Motor neuron (in vitro differentiated cells): ENCODE measurements at regions not wholly inside any gene's neighbourhood (a gene's known extent, or its start where the extent isn't known, plus 50 kb on each side); places are given as distances from the start of the nearest gene placed in this dataset.
A peak's percentile ranks its signal among the peaks of the same experiment; 100 is the strongest.
"Not testable (repeated sequence)": the region's sequence is repeated elsewhere in the genome, so short reads cannot be mapped to it uniquely, and the experiment has no call there.

Experiments
- ATAC-seq, 8 experiments: fragments of 200-7000 bp; cut with Tn5 transposase; replicated peaks in 6 of 8; 2 replicates each; pipeline ENCODE4 v1.8.0; 2021; ENCODE audit warnings: mild to moderate bottlenecking in 8 of 8, moderate library complexity in 8 of 8
- H3K27ac ChIP-seq, 2 donors: fragments of 250-450 bp; sonication (Bioruptor Pico); 2 replicates each; pipeline ENCODE4 v1.9.0; 2021; ENCODE audit warnings: antibody characterized with exemption in 2 of 2, mild to moderate bottlenecking in 2 of 2, moderate library complexity in 1 of 2
- H3K4me1 ChIP-seq, 2 donors: fragments of 250-450 bp; sonication (Bioruptor Pico); replicated peaks in 1 of 2; 2 replicates each; pipeline ENCODE4 v1.6.1; 2021; ENCODE audit warnings: antibody characterized with exemption in 2 of 2, mild to moderate bottlenecking in 2 of 2, moderate library complexity in 1 of 2
- H3K4me3 ChIP-seq, 5 donors: fragments of 250-450 bp; sonication (Bioruptor Pico); 2 replicates each; pipeline ENCODE4 v1.9.0; 2021; ENCODE audit warnings: antibody characterized with exemption in 5 of 5, mild to moderate bottlenecking in 5 of 5, moderate library complexity in 4 of 5
- WGBS, 10 experiments: fragments of 450-650 bp; shearing (Covaris generic); methylation state at CpG; one replicate each; pipeline ENCODE4 v1.0.0; 2022; 5-methylcytosine and 5-hydroxymethylcytosine counted together
- in situ Hi-C, 9 experiments: fragments of 400-800 bp; cut with MboI; loops; one replicate each; pipeline ENCODE4 v1.15.0; 2021; ENCODE audit warnings: low sequenced_read_pairs in 9 of 9, low pct_unique_long_range_greater_than_20kb in 2 of 9; ENCODE audit not compliant: unreplicated experiment in 9 of 9

- WGBS, 10 experiments = no CpG with 5 or more reads among the region's 18 CpGs
- H3K4me3 ChIP-seq, H3K27ac ChIP-seq, in situ Hi-C loops, H3K4me1 ChIP-seq, ATAC-seq: not testable (repeated sequence)
Observed at GRCh38 chr4:160574272-160574671, 1471.4 kb downstream of the RAPGEF2 start.

DNA sequence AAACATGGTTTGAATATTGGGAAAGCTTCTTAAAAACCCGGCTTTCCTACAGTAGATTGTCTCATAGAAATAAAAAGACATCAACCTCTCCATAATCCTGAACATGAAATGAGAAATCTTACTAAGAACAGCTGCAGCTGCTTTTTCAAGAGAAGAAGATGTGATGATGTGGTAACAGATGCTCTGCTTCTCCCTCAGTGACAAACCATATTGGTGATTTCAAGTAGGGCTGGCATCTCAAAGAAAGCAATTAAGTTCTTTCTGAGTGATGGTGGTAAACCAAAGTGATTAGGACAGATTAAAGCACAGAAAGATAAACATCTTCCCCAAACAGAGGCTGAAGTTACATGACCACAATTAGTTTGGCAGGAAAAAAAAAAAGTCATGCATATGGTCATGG, 1477.7 kb downstream of the RAPGEF2 start:
- 0 to 100% (median 60%) methylated on average over 1 of the region's 1 CpG; no CpG with 5 or more reads in 3 of the 10 experiments for WGBS, 10 experiments
- H3K27ac ChIP-seq = no peak overlapping the region
- H3K4me3 ChIP-seq = no peak overlapping the region
- no peaks in the 10 kb centered on the region for H3K4me1 ChIP-seq
- no peak for ATAC-seq
- in situ Hi-C loops = no loop called here

DNA sequence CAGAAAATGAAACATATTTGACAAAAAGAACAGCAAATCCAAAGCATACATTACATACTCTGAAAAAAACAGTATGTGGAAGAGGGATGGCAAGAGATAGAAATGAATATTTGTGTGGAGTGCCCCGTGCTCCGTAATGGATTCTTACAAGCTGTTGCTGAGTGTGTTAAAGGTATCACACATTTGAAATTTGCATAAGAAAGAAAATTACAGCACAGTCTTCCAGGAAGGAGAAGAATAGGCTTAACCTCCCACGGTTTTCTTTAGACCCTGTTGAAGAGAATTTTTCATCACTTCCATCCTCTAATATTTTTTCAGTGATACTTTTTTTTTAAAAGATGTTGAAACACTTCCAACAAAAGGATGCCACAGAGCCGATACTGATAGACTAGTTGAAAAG, 1489.4 kb downstream of the RAPGEF2 start:
- Histone ChIP-seq H3K4me3 (no peak overlapping the region), H3K4me1 (peaks cover 8 to 15% of the 10 kb centered on the region in 2 donors), H3K27ac (no peak overlapping the region)
- no peak for ATAC-seq
- in situ Hi-C loops = no loop called here
- WGBS, 10 experiments = 0 to 36% (median 6%) methylated on average over 2 to 4 of the region's 4 CpGs

GRCh38 chr4:160595646-160596045, 1492.8 kb downstream of the RAPGEF2 start:
- no peak for ATAC-seq
- in situ Hi-C loops = no loop called here
- WGBS, 10 experiments = 11 to 91% (median 63%) methylated on average over 1 to 5 of the region's 5 CpGs
- H3K4me1 ChIP-seq = peaks cover 8 to 15% of the 10 kb centered on the region in 2 donors
- no peak overlapping the region for H3K27ac ChIP-seq
- H3K4me3 ChIP-seq = no peak overlapping the region

DNA sequence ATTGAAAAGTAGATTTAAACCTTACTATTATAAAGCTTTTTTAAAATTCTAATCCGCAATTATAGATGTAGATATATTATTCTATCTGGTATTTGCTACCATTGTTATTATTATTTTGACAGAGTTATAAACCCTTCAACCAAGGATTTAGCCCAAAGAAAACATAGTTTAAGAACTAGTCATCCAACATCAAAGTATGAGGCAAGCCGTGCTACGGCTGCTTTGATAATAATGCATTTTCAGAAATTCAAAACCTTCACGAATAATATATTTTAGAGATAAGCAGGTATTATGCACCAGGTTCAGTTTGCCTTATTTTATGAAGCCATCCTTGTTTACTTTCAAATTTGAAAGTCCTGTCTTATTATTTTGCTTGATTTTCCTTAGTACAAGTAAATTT, 1501.7 kb downstream of the RAPGEF2 start:
- WGBS, 10 experiments = 48 to 100% (median 86%) methylated on average over 1 to 4 of the region's 4 CpGs
- Histone ChIP-seq H3K4me3 (no peak overlapping the region), H3K27ac (no peak overlapping the region), H3K4me1 (no peaks in the 10 kb centered on the region)
- no peak for ATAC-seq
- in situ Hi-C loops = no loop called here

- in situ Hi-C loops = no loop called here
- 10 to 100% (median 82%) methylated on average over 1 to 3 of the region's 3 CpGs; no CpG with 5 or more reads in 1 of the 10 experiments for WGBS, 10 experiments
- Histone ChIP-seq H3K27ac (no peak overlapping the region), H3K4me1 (no peaks in the 10 kb centered on the region), H3K4me3 (no peak overlapping the region)
- no peak for ATAC-seq
Observed at GRCh38 chr4:160611181-160611580, 1508.3 kb downstream of the RAPGEF2 start.

DNA sequence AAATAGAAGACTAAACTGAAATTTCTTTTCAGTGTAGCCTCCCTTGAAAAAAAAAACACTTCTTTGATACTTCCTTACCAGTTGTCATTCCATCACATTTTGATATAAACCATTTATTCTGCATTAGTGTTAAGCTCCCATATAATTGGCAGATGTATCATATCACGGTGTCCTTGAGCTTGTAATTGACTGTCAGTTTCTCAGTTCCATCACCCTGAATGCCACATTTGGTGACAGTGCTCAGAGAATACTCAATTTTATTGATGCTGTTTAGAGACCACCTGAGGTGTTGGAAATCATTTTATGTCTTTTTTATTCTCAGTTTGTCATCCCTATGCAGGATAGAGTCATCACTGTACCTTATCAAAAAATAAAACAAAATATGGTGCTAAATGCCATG, 1528.2 kb downstream of the RAPGEF2 start:
- H3K27ac ChIP-seq = no peak overlapping the region
- no peak for ATAC-seq
- H3K4me3 ChIP-seq = no peak overlapping the region
- no peaks in the 10 kb centered on the region for H3K4me1 ChIP-seq
- WGBS, 10 experiments = 0 to 100% (median 45%) methylated on average over 1 of the region's 1 CpG; no CpG with 5 or more reads in 4 of the 10 experiments
- in situ Hi-C loops = no loop called here

DNA sequence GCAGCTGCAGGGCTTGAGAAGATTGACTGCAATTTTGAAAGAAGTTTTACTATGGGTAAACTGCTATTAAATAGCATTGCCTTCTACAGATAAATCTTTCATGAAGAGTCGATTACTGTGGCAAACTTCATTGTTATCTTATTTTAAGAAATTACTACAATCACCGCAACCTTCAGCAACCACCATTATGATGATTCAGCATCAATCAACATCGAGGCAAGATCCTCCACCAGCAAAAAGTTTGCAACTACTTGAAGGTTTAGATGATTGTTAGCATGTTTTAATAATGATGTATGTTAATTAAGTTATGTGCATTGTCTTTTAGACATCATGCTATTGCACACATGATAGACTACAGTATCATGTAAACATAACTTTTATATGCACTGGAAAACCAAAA, 1511.0 kb downstream of the FSTL5 start:
- Histone ChIP-seq H3K4me3 (no peak overlapping the region), H3K4me1 (no peaks in the 10 kb centered on the region), H3K27ac (no peak overlapping the region)
- no peak for ATAC-seq
- 11 to 92% (median 62%) methylated on average over 2 to 3 of the region's 3 CpGs; no CpG with 5 or more reads in 2 of the 10 experiments for WGBS, 10 experiments
- in situ Hi-C loops = no loop called here

DNA sequence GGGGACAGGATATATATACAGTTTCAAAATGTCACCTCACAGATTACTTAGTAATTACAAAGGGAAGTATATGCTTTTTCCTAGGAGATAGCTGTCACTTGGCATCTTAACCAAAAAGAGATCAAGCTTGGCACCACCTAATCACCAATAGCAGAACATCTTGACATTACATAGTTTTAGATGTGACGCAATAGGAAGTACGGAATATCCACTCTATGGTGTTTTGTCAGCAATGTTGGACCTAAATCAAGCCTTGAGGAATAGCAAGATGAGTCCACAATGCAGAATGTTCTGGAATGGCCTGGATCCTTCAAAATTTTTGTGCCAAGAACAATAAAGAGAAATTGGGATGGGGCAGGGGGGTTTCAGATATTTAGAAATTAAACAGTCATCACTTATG, 1488.2 kb downstream of the FSTL5 start:
- no peak for ATAC-seq
- H3K4me3 ChIP-seq = no peak overlapping the region
- in situ Hi-C loops = no loop called here
- no peaks in the 10 kb centered on the region for H3K4me1 ChIP-seq
- WGBS, 10 experiments = 17 to 100% (median 100%) methylated on average over 1 to 2 of the region's 2 CpGs; no CpG with 5 or more reads in 5 of the 10 experiments
- no peak overlapping the region for H3K27ac ChIP-seq

GRCh38 chr4:160685729-160686128, 1478.1 kb downstream of the FSTL5 start:
- Histone ChIP-seq H3K4me1 (no peaks in the 10 kb centered on the region), H3K4me3 (no peak overlapping the region), H3K27ac (no peak overlapping the region)
- in situ Hi-C loops = no loop called here
- ATAC-seq = no peak

DNA sequence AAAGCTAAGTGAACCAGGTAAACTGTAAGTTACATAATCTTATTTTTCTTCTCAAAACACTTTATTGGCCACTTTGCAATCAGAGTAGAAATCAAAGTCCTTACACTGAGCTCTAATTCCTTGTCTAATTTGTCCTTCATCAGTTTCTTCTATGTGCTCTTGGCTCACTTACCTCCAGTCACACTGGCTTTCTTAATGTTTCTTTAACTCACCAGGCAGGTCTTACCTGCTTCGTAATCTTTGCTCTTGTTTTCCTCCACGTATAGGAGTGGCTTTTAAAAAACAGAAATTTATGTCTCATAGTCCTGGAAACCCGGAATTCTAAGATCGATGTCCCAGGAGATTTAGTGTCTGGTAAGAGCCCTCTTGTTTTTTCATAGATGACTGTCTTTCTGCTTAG, 1462.1 kb downstream of the FSTL5 start:
- H3K27ac ChIP-seq = no peak overlapping the region
- H3K4me3 ChIP-seq = no peak overlapping the region
- WGBS, 10 experiments = 0 to 94% (median 69%) methylated on average over 1 to 4 of the region's 4 CpGs
- in situ Hi-C loops = no loop called here
- no peaks in the 10 kb centered on the region for H3K4me1 ChIP-seq
- ATAC-seq = no peak

DNA sequence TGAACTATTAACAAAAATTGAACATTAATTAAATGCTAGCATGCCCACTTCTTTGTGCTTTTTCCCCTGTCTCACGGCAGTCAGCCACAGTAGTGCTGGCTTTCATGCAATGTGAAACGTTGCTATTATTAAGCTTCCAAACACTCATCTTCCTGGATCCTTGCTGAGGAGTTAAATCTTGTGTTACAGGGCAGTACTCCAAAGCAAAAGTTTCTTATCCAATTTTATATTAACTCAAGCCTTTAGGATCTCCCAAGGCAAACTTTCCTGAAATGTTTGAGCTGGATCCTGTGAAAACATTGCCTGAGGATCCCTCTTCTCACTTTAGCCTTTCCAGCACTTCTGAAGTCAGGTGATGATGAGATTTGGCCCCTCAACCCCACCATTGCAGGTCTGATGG, 1454.8 kb downstream of the FSTL5 start:
- Histone ChIP-seq H3K27ac (no peak overlapping the region), H3K4me3 (no peak overlapping the region), H3K4me1 (no peaks in the 10 kb centered on the region)
- 0 to 100% (median 85%) methylated on average over 1 to 2 of the region's 2 CpGs; no CpG with 5 or more reads in 4 of the 10 experiments for WGBS, 10 experiments
- in situ Hi-C loops = no loop called here
- ATAC-seq = no peak

GRCh38 chr4:160709546-160709945, 1454.3 kb downstream of the FSTL5 start:
- H3K27ac ChIP-seq = no peak overlapping the region
- H3K4me1 ChIP-seq = no peaks in the 10 kb centered on the region
- 83 to 100% (median 100%) methylated on average over 1 of the region's 1 CpG; no CpG with 5 or more reads in 5 of the 10 experiments for WGBS, 10 experiments
- H3K4me3 ChIP-seq = no peak overlapping the region
- in situ Hi-C loops = no loop called here
- ATAC-seq = no peak

GRCh38 chr4:160716551-160716950, 1447.2 kb downstream of the FSTL5 start:
- ATAC-seq = peak in 1 of 8 experiments; percentile 61
- WGBS, 10 experiments = 0 to 100% (median 79%) methylated on average over 1 to 2 of the region's 2 CpGs
- Histone ChIP-seq H3K4me1 (no peaks in the 10 kb centered on the region), H3K4me3 (no peak overlapping the region), H3K27ac (no peak overlapping the region)
- in situ Hi-C loops = no loop called here

DNA sequence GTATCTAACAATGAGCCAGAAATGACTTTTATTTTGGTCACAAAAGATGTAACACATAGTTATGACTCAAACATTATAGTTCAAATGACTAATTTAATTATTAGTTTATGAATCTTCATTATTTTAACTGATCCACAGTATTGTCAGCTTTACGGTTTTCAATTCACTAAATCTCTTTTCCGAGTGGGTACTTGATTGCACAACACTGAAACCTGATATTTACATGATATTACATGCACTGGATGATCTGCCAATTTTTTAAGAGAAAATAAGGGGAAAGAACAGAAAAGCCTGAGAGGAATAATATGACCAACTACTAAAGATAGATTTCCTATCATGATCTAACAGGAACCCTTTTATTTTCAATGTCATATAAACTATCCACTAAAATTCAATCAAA, 1446.0 kb downstream of the FSTL5 start:
- no peaks in the 10 kb centered on the region for H3K4me1 ChIP-seq
- in situ Hi-C loops = no loop called here
- ATAC-seq = no peak
- no peak overlapping the region for H3K27ac ChIP-seq
- H3K4me3 ChIP-seq = no peak overlapping the region
- WGBS, 10 experiments = 0 to 91% (median 82%) methylated on average over 1 to 2 of the region's 2 CpGs
